ENCODE measurements at regions not wholly inside any gene's neighbourhood (a gene's known extent, or its start where the extent isn't known, plus 50 kb on each side); places are given as distances from the start of the nearest gene placed in this dataset.

DNA sequence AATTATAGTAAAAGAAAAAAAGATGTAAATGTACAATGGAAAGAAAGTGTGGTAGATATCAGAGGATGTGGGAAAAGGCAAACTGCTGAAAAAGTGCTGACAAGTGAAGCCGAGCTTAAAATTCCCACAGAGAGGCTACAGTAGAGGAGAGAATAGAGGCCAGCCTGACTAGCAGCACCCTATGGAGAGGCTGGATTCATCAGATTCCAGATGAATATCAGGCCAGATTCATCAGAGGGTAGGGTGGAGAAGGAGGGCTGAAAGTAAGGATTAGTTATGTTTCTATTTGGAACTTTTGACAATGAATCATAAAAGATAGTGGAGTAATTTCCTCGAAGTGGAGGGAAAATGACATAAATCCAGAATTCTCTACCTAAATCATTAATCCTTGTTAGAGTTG is 60.4 kb upstream of the NEK7 start:
- TF ChIP-seq, protein P1, sequence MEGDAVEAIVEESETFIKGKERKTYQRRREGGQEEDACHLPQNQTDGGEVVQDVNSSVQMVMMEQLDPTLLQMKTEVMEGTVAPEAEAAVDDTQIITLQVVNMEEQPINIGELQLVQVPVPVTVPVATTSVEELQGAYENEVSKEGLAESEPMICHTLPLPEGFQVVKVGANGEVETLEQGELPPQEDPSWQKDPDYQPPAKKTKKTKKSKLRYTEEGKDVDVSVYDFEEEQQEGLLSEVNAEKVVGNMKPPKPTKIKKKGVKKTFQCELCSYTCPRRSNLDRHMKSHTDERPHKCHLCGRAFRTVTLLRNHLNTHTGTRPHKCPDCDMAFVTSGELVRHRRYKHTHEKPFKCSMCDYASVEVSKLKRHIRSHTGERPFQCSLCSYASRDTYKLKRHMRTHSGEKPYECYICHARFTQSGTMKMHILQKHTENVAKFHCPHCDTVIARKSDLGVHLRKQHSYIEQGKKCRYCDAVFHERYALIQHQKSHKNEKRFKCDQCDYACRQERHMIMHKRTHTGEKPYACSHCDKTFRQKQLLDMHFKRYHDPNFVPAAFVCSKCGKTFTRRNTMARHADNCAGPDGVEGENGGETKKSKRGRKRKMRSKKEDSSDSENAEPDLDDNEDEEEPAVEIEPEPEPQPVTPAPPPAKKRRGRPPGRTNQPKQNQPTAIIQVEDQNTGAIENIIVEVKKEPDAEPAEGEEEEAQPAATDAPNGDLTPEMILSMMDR (IDR thresholded peaks at IDR 0.05) = no peak
- no peak for TF ChIP-seq POLR2A (IDR thresholded peaks at IDR 0.05)
